Activated CD4-positive, alpha-beta memory T cell treated with anti-CD3 and anti-CD28 coated beads, Interleukin-2, amount 10 ng/mL, durations not matched to agents 7 days and 5 days (primary cell): ENCODE measurements at regions not wholly inside any gene's neighbourhood (a gene's known extent, or its start where the extent isn't known, plus 50 kb on each side); places are given as distances from the start of the nearest gene placed in this dataset.
"Not testable (repeated sequence)": the region's sequence is repeated elsewhere in the genome, so short reads cannot be mapped to it uniquely, and the experiment has no call there.

Experiments used
- CTCF ChIA-PET: fragments of 350-600 bp; sonication (Branson Sonifier 250); formaldehyde crosslinking; loops from one replicate; lab custom pipeline; 2021; ENCODE audit warnings: antibody characterized with exemption, inconsistent platforms; lab: Charles Lee
- POLR2A ChIA-PET: fragments of 350-600 bp; sonication (Branson Sonifier 250); formaldehyde crosslinking; loops from one replicate; lab custom pipeline; 2021; ENCODE audit warnings: antibody characterized with exemption; lab: Charles Lee
- DNase-seq: peaks from one replicate; pipeline ENCODE4 v3.0.0-alpha.2; 2020
- H3K27ac Mint-ChIP-seq: one replicate; pipeline ENCODE4 v1.8.0; 2021; ENCODE audit warnings: mild to moderate bottlenecking, mixed read lengths
- H3K27me3 Mint-ChIP-seq: one replicate; pipeline ENCODE4 v1.8.0; 2021; ENCODE audit warnings: mixed read lengths
- H3K36me3 Mint-ChIP-seq: one replicate; pipeline ENCODE4 v1.8.0; 2021; ENCODE audit warnings: low read depth, mixed read lengths
- H3K4me1 Mint-ChIP-seq: one replicate; pipeline ENCODE4 v1.8.0; 2021; ENCODE audit warnings: mixed read lengths
- H3K4me3 Mint-ChIP-seq: one replicate; pipeline ENCODE4 v1.8.0; 2021; ENCODE audit warnings: mild to moderate bottlenecking, mixed read lengths
- H3K9me3 Mint-ChIP-seq: one replicate; pipeline ENCODE4 v1.8.0; 2021; ENCODE audit warnings: mixed read lengths

GRCh38 chr14:28303248-28303647 is 463.3 kb upstream of the FOXG1 start:
- CTCF ChIA-PET = no interaction called here
- Mint-ChIP-seq H3K9me3 (peaks cover 12% of the 10 kb centered on the region), H3K4me1 (no peaks in the 10 kb centered on the region), H3K36me3 (no peaks in the 10 kb centered on the region), H3K27me3 (no peaks in the 10 kb centered on the region), H3K4me3 (no peak overlapping the region), H3K27ac (no peak overlapping the region)
- DNase-seq = no peak
- POLR2A ChIA-PET = no interaction called here

GRCh38 chr14:28305938-28306337 is 460.6 kb upstream of the FOXG1 start:
- Mint-ChIP-seq H3K4me1 (no peaks in the 10 kb centered on the region), H3K36me3 (no peaks in the 10 kb centered on the region), H3K4me3 (no peak overlapping the region), H3K9me3 (peaks cover 15% of the 10 kb centered on the region), H3K27me3 (no peaks in the 10 kb centered on the region), H3K27ac (no peak overlapping the region)
- CTCF ChIA-PET = no interaction called here
- no peak for DNase-seq
- POLR2A ChIA-PET = no interaction called here

GRCh38 chr14:28307506-28307905 is 459.1 kb upstream of the FOXG1 start:
- H3K36me3 Mint-ChIP-seq = no peaks in the 10 kb centered on the region
- H3K9me3 Mint-ChIP-seq = peaks cover 17% of the 10 kb centered on the region
- ChIA-PET CTCF (no interaction called here), POLR2A (no interaction called here)
- H3K27me3 Mint-ChIP-seq = no peaks in the 10 kb centered on the region
- no peak for DNase-seq
- no peak overlapping the region for H3K27ac Mint-ChIP-seq
- H3K4me1 Mint-ChIP-seq = no peaks in the 10 kb centered on the region
- H3K4me3 Mint-ChIP-seq = no peak overlapping the region

GRCh38 chr14:28308734-28309133 is 457.9 kb upstream of the FOXG1 start:
- POLR2A ChIA-PET = no interaction called here
- CTCF ChIA-PET = no interaction called here
- H3K27ac Mint-ChIP-seq = no peak overlapping the region
- H3K4me3 Mint-ChIP-seq = no peak overlapping the region
- H3K9me3 Mint-ChIP-seq = peaks cover 16% of the 10 kb centered on the region
- no peak for DNase-seq
- no peaks in the 10 kb centered on the region for H3K4me1 Mint-ChIP-seq
- no peaks in the 10 kb centered on the region for H3K36me3 Mint-ChIP-seq
- H3K27me3 Mint-ChIP-seq = no peaks in the 10 kb centered on the region

GRCh38 chr14:28317890-28318675 is 448.5 kb upstream of the FOXG1 start:
- CTCF ChIA-PET, DNase-seq, POLR2A ChIA-PET, H3K36me3 Mint-ChIP-seq, H3K27ac Mint-ChIP-seq, H3K9me3 Mint-ChIP-seq, H3K4me3 Mint-ChIP-seq, H3K27me3 Mint-ChIP-seq, H3K4me1 Mint-ChIP-seq: not testable (repeated sequence)

- DNase-seq = no peak
- ChIA-PET POLR2A (no interaction called here), CTCF (no interaction called here)
- Mint-ChIP-seq H3K27me3 (no peaks in the 10 kb centered on the region), H3K4me1 (no peaks in the 10 kb centered on the region), H3K4me3 (no peak overlapping the region), H3K27ac (no peak overlapping the region), H3K9me3 (no peaks in the 10 kb centered on the region), H3K36me3 (no peaks in the 10 kb centered on the region)
Measured at GRCh38 chr14:28321475-28322244, 444.9 kb upstream of the FOXG1 start.

- Mint-ChIP-seq H3K36me3 (no peaks in the 10 kb centered on the region), H3K27ac (no peak overlapping the region), H3K4me1 (no peaks in the 10 kb centered on the region), H3K4me3 (no peak overlapping the region), H3K9me3 (peaks cover 2% of the 10 kb centered on the region), H3K27me3 (no peaks in the 10 kb centered on the region)
- no peak for DNase-seq
- CTCF ChIA-PET = no interaction called here
- POLR2A ChIA-PET = no interaction called here
Measured at GRCh38 chr14:28323366-28323765, 443.2 kb upstream of the FOXG1 start.

- ChIA-PET POLR2A (no interaction called here), CTCF (no interaction called here)
- Mint-ChIP-seq H3K36me3 (no peaks in the 10 kb centered on the region), H3K9me3 (peaks cover 2% of the 10 kb centered on the region), H3K4me3 (no peak overlapping the region), H3K27ac (no peak overlapping the region), H3K4me1 (no peaks in the 10 kb centered on the region), H3K27me3 (no peaks in the 10 kb centered on the region)
- DNase-seq = no peak
Measured at GRCh38 chr14:28323951-28324741, 442.4 kb upstream of the FOXG1 start.

GRCh38 chr14:28340816-28341215 is 425.8 kb upstream of the FOXG1 start:
- CTCF ChIA-PET = no interaction called here
- Mint-ChIP-seq H3K4me3 (no peak overlapping the region), H3K4me1 (no peaks in the 10 kb centered on the region), H3K9me3 (peaks cover 10% of the 10 kb centered on the region), H3K27me3 (no peaks in the 10 kb centered on the region), H3K36me3 (no peaks in the 10 kb centered on the region), H3K27ac (no peak overlapping the region)
- POLR2A ChIA-PET = no interaction called here
- DNase-seq = no peak

GRCh38 chr14:28344381-28344780 is 422.2 kb upstream of the FOXG1 start:
- no peak overlapping the region for H3K4me3 Mint-ChIP-seq
- H3K4me1 Mint-ChIP-seq = no peaks in the 10 kb centered on the region
- no peaks in the 10 kb centered on the region for H3K27me3 Mint-ChIP-seq
- H3K27ac Mint-ChIP-seq = no peak overlapping the region
- peaks cover 22% of the 10 kb centered on the region for H3K9me3 Mint-ChIP-seq
- H3K36me3 Mint-ChIP-seq = no peaks in the 10 kb centered on the region
- DNase-seq = no peak
- POLR2A ChIA-PET = no interaction called here
- CTCF ChIA-PET = interaction anchor here (0.7 kb wide), 1 partner anchor 9 kb away, joined by 3 read pairs; no protein-coding TSS in a partner anchor

GRCh38 chr14:28348797-28349196 is 417.8 kb upstream of the FOXG1 start:
- Mint-ChIP-seq H3K9me3 (peaks cover 27% of the 10 kb centered on the region), H3K36me3 (no peaks in the 10 kb centered on the region), H3K27ac (no peak overlapping the region), H3K4me3 (no peak overlapping the region), H3K4me1 (no peaks in the 10 kb centered on the region), H3K27me3 (no peaks in the 10 kb centered on the region)
- POLR2A ChIA-PET = no interaction called here
- CTCF ChIA-PET = no interaction called here
- DNase-seq = no peak

- no peak overlapping the region for H3K4me3 Mint-ChIP-seq
- H3K27me3 Mint-ChIP-seq = no peaks in the 10 kb centered on the region
- no peak overlapping the region for H3K27ac Mint-ChIP-seq
- H3K4me1 Mint-ChIP-seq = no peaks in the 10 kb centered on the region
- POLR2A ChIA-PET = no interaction called here
- H3K9me3 Mint-ChIP-seq = peaks cover 15% of the 10 kb centered on the region
- DNase-seq = no peak
- CTCF ChIA-PET = no interaction called here
- no peaks in the 10 kb centered on the region for H3K36me3 Mint-ChIP-seq
Measured at GRCh38 chr14:28356819-28357218, 409.8 kb upstream of the FOXG1 start.

GRCh38 chr14:28361486-28361885 is 405.1 kb upstream of the FOXG1 start:
- H3K4me3 Mint-ChIP-seq = no peak overlapping the region
- no peak for DNase-seq
- no peaks in the 10 kb centered on the region for H3K4me1 Mint-ChIP-seq
- H3K27me3 Mint-ChIP-seq = no peaks in the 10 kb centered on the region
- ChIA-PET POLR2A (no interaction called here), CTCF (no interaction called here)
- no peak overlapping the region for H3K27ac Mint-ChIP-seq
- H3K36me3 Mint-ChIP-seq = no peaks in the 10 kb centered on the region
- H3K9me3 Mint-ChIP-seq = peaks cover 13% of the 10 kb centered on the region
